ENCODE measurements at regions not wholly inside any gene's neighbourhood (a gene's known extent, or its start where the extent isn't known, plus 50 kb on each side); places are given as distances from the start of the nearest gene placed in this dataset.

DNA sequence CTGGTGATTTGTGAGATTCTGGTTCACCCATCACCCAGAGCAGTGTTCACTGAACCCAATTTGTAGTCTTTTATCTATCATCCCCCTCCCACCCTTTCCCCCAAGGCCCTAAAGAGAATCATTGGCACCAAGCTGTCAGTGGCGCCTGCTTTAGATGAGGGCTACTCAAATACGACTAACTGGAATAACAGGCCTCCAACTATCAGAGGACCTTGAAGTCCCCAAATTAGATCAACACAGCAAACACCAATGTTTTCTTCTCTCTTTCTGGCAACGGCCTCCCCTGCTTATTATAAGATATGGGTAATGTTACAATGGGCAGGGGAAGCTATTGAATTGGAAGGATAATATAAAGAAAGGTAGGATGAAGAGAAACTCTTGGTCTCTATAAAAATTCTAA is 232.3 kb downstream of the SCG2 start:
- TF ChIP-seq, protein P1, sequence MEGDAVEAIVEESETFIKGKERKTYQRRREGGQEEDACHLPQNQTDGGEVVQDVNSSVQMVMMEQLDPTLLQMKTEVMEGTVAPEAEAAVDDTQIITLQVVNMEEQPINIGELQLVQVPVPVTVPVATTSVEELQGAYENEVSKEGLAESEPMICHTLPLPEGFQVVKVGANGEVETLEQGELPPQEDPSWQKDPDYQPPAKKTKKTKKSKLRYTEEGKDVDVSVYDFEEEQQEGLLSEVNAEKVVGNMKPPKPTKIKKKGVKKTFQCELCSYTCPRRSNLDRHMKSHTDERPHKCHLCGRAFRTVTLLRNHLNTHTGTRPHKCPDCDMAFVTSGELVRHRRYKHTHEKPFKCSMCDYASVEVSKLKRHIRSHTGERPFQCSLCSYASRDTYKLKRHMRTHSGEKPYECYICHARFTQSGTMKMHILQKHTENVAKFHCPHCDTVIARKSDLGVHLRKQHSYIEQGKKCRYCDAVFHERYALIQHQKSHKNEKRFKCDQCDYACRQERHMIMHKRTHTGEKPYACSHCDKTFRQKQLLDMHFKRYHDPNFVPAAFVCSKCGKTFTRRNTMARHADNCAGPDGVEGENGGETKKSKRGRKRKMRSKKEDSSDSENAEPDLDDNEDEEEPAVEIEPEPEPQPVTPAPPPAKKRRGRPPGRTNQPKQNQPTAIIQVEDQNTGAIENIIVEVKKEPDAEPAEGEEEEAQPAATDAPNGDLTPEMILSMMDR (conservative IDR thresholded peaks at IDR 0.05; ENCODE audit: low read depth, low read length) = no peak
- TF ChIP-seq MAFK (IDR thresholded peaks at IDR 0.05; ENCODE audit: low read depth, low read length) (no peak), NFE2L2 (IDR thresholded peaks at IDR 0.05; ENCODE audit: low read depth, low read length) (no peak), POLR2A (IDR thresholded peaks at IDR 0.05; ENCODE audit: low read depth, low read length) (no peak), BHLHE40 (IDR thresholded peaks at IDR 0.05; ENCODE audit: low read depth, low read length) (no peak), CEBPB (IDR thresholded peaks at IDR 0.05; ENCODE audit: low read depth, low read length) (no peak), RCOR1 (IDR thresholded peaks at IDR 0.05; ENCODE audit: insufficient replicate concordance, low read length) (no peak), MXI1 (IDR thresholded peaks at IDR 0.05; ENCODE audit: borderline replicate concordance, low read depth, low read length) (no peak)
- TF ChIP-seq, protein P2, sequence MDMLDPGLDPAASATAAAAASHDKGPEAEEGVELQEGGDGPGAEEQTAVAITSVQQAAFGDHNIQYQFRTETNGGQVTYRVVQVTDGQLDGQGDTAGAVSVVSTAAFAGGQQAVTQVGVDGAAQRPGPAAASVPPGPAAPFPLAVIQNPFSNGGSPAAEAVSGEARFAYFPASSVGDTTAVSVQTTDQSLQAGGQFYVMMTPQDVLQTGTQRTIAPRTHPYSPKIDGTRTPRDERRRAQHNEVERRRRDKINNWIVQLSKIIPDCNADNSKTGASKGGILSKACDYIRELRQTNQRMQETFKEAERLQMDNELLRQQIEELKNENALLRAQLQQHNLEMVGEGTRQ (IDR thresholded peaks at IDR 0.05; ENCODE audit: low read depth, low read length) = no peak

All from IMR-90 (cell line).